ENCODE measurements at regions not wholly inside any gene's neighbourhood (a gene's known extent, or its start where the extent isn't known, plus 50 kb on each side); places are given as distances from the start of the nearest gene placed in this dataset.

DNA sequence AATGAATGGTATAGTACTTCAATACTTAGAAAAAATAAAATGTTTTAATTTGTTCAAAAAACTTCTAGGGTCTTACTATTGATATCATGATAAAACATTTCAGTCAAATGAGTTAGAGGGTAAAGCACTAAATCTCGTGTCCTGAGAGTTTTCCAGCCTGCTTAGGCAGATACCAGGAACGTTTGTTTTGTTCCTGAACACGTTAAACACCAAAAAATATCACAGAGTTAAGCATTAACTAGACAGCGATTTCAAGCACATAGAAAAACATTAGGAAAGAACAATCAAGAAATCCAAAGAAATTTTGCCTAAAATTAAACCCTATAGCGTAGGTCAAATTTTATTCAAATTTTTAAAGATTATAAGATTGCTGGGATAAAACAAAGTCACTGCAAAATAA is 204.6 kb upstream of the AGR3 start:
- no peak for DNase-seq (ENCODE audit: low spot score)
- TF ChIP-seq, protein P1, sequence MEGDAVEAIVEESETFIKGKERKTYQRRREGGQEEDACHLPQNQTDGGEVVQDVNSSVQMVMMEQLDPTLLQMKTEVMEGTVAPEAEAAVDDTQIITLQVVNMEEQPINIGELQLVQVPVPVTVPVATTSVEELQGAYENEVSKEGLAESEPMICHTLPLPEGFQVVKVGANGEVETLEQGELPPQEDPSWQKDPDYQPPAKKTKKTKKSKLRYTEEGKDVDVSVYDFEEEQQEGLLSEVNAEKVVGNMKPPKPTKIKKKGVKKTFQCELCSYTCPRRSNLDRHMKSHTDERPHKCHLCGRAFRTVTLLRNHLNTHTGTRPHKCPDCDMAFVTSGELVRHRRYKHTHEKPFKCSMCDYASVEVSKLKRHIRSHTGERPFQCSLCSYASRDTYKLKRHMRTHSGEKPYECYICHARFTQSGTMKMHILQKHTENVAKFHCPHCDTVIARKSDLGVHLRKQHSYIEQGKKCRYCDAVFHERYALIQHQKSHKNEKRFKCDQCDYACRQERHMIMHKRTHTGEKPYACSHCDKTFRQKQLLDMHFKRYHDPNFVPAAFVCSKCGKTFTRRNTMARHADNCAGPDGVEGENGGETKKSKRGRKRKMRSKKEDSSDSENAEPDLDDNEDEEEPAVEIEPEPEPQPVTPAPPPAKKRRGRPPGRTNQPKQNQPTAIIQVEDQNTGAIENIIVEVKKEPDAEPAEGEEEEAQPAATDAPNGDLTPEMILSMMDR (IDR thresholded peaks at IDR 0.05; ENCODE audit: extremely low read depth, missing control alignments), result no peak

DNA sequence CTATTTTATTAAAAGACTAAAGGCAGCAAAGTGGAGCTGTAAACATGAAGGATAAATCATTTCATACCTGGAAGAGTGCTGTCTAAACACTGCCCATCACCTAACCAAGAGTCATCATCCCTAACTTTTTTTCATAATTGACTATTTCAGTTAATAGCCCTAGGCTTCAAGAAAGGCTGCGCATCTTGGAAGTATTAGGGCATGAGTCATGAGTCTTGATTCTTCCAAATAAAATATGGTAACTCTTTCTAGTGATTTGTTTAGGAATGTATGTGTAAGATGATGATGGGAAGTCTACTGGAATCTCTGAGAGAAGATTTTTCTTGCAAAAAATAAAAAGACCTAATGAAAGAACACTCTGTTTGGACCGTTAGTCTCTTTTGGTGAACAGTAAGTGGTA is 207.7 kb upstream of the AHR start:
- TF ChIP-seq, protein P1 (IDR thresholded peaks at IDR 0.05; ENCODE audit: extremely low read depth, missing control alignments), result no peak
- DNase-seq (ENCODE audit: low spot score), result no peak

DNA sequence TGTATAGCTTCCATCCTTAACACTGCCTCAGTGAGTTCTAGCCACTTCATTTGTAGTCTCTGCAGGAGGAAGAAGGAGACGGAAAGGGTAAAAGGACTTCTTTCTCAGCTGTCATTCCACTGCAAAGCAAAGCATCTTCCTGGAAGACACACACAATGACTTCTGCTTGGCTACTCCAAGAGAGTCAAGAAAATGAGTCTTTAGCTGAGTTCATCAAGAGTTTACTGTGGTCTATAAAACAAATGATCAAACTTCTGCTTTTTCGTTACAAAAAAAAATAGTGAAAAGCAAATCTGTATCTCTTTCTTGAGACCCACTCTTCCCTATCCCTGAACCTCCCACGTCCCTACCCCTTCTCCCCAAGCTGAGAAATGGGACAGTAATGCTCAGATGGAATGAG is 205.0 kb upstream of the AHR start:
- TF ChIP-seq, protein P1 (IDR thresholded peaks at IDR 0.05; ENCODE audit: extremely low read depth, missing control alignments), result no peak
- no peak for DNase-seq (ENCODE audit: low spot score)

DNA sequence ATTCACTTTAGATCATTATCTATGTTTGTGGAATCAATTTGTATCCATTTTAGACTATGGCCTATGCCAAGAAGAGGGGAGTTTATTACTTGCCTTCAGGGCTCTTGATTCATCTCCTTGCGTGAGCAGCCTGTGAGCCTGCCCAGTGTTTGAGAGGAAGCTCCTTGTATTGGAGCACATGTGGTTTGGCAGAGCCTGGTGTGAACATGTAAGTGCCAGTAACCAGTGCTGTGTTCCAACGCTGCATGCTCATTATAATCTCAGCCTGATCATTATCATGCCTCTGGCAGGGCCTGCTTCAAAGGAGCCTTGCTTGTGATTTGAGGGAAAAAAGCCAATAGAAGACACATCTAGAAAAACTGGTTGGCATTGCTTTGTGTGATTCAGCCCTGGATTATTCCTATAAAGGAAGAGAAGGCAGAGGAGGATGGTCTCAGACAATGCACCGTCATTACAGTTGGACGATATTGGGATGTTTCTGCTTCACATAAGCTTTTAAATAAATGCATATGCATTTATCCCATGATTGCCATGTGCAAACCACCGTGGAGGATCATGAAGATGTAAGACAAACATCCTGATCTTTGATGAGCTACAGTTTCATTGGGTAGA is 203.4 kb upstream of the AHR start:
- TF ChIP-seq, protein P1 (IDR thresholded peaks at IDR 0.05; ENCODE audit: extremely low read depth, missing control alignments), result no peak
- DNase-seq (ENCODE audit: low spot score), result no peak

DNA sequence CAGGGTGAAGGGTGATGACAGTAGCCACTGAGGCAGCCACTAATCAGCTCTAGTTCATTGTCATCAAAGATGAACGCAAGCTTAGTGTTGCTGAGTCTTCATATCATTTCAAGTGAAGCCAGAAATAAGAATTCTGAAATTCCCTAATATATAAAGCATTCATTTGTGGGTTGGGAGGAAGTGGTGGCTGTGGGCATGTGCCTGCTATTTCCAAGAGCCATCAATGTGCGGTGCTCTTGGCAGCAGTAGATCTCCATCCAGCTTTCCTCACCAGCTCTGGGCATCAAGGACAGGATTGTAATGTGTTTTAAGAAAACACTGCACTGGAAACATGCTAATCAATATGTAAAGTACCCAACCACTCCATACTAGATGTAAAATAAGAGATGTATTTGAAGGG is 202.5 kb upstream of the AHR start:
- TF ChIP-seq, protein P1 (IDR thresholded peaks at IDR 0.05; ENCODE audit: extremely low read depth, missing control alignments), result no peak
- DNase-seq (ENCODE audit: low spot score), result no peak

DNA sequence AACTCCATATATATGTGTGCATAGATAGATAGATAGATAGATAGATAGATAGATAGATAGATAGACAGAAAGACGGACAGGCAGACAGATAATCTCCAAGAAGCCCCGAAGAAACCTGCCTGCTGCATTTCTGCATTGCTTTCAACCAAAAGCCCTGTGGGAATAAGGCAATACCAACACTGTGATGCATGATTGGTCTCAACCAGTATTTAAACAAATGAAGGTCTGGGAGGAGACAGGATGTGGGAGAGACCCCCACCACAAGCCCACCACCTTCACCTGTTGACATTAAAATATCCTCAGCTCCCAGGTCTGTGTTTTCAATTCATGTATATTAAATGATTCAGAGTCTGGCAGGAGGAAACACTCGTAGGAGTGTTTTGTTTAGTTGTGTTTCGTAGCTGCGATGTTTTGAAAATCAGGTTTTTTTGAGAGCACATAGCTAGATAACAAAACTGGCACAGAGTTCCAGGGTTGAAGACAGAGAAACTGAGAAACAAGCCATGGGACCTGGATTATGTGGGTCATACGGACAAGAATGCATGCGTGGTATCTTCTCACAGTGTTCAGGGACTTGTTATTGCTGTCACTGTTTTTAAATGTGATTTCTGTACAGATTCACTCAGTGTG is 200.7 kb upstream of the AHR start:
- TF ChIP-seq, protein P1 (IDR thresholded peaks at IDR 0.05; ENCODE audit: extremely low read depth, missing control alignments), result no peak
- DNase-seq (ENCODE audit: low spot score), result no peak

DNA sequence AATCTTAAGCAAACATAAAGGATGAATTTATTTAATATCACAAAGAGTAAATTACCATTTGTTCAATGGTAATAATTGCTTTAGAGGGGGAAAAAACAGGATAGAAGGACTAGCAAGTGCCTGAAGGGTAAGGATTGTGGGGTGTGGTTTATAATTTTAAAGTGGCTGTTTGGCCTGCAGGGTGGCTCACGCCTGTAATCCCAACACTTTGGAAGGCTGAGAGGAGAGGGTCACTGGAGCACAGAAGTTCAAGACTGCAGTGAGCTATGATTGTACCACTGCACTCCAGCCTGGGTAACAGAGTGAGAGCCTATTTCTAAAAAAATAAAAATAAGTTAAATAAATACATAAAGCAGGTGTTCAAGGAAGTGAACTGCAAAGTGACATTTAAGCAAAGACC is 199.9 kb upstream of the AHR start:
- TF ChIP-seq, protein P1 (IDR thresholded peaks at IDR 0.05; ENCODE audit: extremely low read depth, missing control alignments), result no peak

More for the DNA sequence above, 199.9 kb upstream of the AHR start:
- DNase-seq (ENCODE audit: low spot score), result no peak

Data from GM20000 (cell line).